B cell (primary cell): ENCODE measurements at regions not wholly inside any gene's neighbourhood (a gene's known extent, or its start where the extent isn't known, plus 50 kb on each side); places are given as distances from the start of the nearest gene placed in this dataset.

Source experiments
- ATAC-seq: fragments of 200-7000 bp; cut with Tn5 transposase; one replicate; pipeline ENCODE4 v1.10.0; 2021; ENCODE audit warnings: low read depth, mild to moderate bottlenecking, moderate number of reproducible peaks, moderate library complexity
- CTCF ChIA-PET: fragments of 350-600 bp; sonication (Branson Sonifier 250); formaldehyde crosslinking; loops from one replicate; lab custom pipeline; 2021; ENCODE audit warnings: antibody characterized with exemption, inconsistent platforms; lab: Charles Lee
- POLR2A ChIA-PET: fragments of 350-600 bp; sonication (Branson Sonifier 250); formaldehyde crosslinking; loops from one replicate; lab custom pipeline; 2021; ENCODE audit warnings: antibody characterized with exemption; lab: Charles Lee
- DNase-seq: peaks from one replicate; pipeline ENCODE4 v3.0.0; 2013
- H2AFZ ChIP-seq: 2 replicates; pipeline ENCODE4 v1.6.1; 2012; ENCODE audit warnings: mild to moderate bottlenecking, low read depth, low read length; ENCODE audit not compliant: insufficient read depth, poor library complexity, severe bottlenecking
- H3K27ac ChIP-seq, 2 donors: 1 replicate in 1 of 2; 2 replicates in 1 of 2; pipeline ENCODE4 v1.5.1; 2012 to 2013; ENCODE audit warnings: low read length in 2 of 2, mild to moderate bottlenecking in 2 of 2, moderate library complexity in 1 of 2
- H3K27me3 ChIP-seq, 4 experiments: fragments of 200-600 bp in 1 of 4; sonication (generic) in 1 of 4; replicated peaks in 1 of 4; 1 replicate in 2 of 4; 2 replicates in 2 of 4; pipeline versions ENCODE4 v1.6.1 to v1.7.0; 2013 to 2016; ENCODE audit warnings: low read length in 3 of 4, mild to moderate bottlenecking in 2 of 4, mixed read lengths in 1 of 4, moderate library complexity in 1 of 4; ENCODE audit not compliant: insufficient read depth in 4 of 4, control insufficient read depth in 3 of 4; ENCODE audit errors: control extremely low read depth in 1 of 4
- H3K36me3 ChIP-seq, 2 experiments: replicated peaks in 1 of 2; 1 replicate in 1 of 2; 2 replicates in 1 of 2; pipeline versions ENCODE4 v1.6.1 to v1.7.1; 2013; ENCODE audit warnings: low read length in 1 of 2; ENCODE audit not compliant: insufficient read depth in 2 of 2, control insufficient read depth in 1 of 2; ENCODE audit errors: control extremely low read depth in 1 of 2, extremely low read depth in 1 of 2
- H3K4me1 ChIP-seq, 2 donors: fragments of 200-600 bp in 1 of 2; sonication (generic) in 1 of 2; 1 replicate in 1 of 2; 2 replicates in 1 of 2; pipeline versions ENCODE4 v1.5.1 to v1.6.1; 2013 to 2017; ENCODE audit warnings: low read length in 2 of 2; ENCODE audit not compliant: control insufficient read depth in 2 of 2, insufficient read depth in 2 of 2
- H3K4me2 ChIP-seq: replicated peaks from 2 replicates; pipeline ENCODE3; 2012; ENCODE audit warnings: mild to moderate bottlenecking, low read depth, low read length; ENCODE audit not compliant: poor library complexity, severe bottlenecking
- H3K4me3 ChIP-seq, 5 experiments: fragments of 200-600 bp in 1 of 5; sonication (generic) in 1 of 5; 1 replicate in 3 of 5; 2 replicates in 2 of 5; pipeline versions ENCODE4 v1.5.1 to v1.7.0; 2011 to 2016; ENCODE audit warnings: low read length in 4 of 5, mild to moderate bottlenecking in 4 of 5, low read depth in 2 of 5, control low read depth in 1 of 5, moderate library complexity in 1 of 5; ENCODE audit not compliant: insufficient read depth in 1 of 5; ENCODE audit errors: control extremely low read depth in 1 of 5, extremely low read depth in 1 of 5
- H3K79me2 ChIP-seq: fragments of 200-600 bp; sonication (generic); one replicate; pipeline ENCODE4 v1.6.0; 2016; ENCODE audit warnings: low read length; ENCODE audit not compliant: control insufficient read depth, insufficient read depth
- H3K9ac ChIP-seq: fragments of 200-600 bp; sonication (generic); 2 replicates; pipeline ENCODE4 v1.6.1; 2017; ENCODE audit warnings: mild to moderate bottlenecking, low read length, moderate library complexity
- H3K9me3 ChIP-seq, 3 donors: one replicate each; pipeline versions ENCODE4 v1.6.1 to v1.7.1; 2013; ENCODE audit warnings: low read length in 2 of 3; ENCODE audit not compliant: control insufficient read depth in 2 of 3, insufficient read depth in 1 of 3; ENCODE audit errors: control extremely low read depth in 1 of 3
- H4K20me1 ChIP-seq: 2 replicates; pipeline ENCODE4 v1.6.0; 2012; ENCODE audit warnings: mild to moderate bottlenecking, low read length; ENCODE audit not compliant: insufficient read depth, control insufficient read depth, poor library complexity, severe bottlenecking
- H3K27ac Mint-ChIP-seq: one replicate; pipeline ENCODE4 v1.8.0; 2021; ENCODE audit warnings: mixed read lengths
- H3K27me3 Mint-ChIP-seq: one replicate; pipeline ENCODE4 v1.8.0; 2021; ENCODE audit warnings: mixed read lengths
- H3K4me1 Mint-ChIP-seq: one replicate; pipeline ENCODE4 v1.8.0; 2021; ENCODE audit warnings: mixed read lengths
- H3K4me3 Mint-ChIP-seq: one replicate; pipeline ENCODE4 v1.8.0; 2021; ENCODE audit warnings: mixed read lengths
- H3K9me3 Mint-ChIP-seq: one replicate; pipeline ENCODE4 v1.8.0; 2022; ENCODE audit warnings: mixed read lengths; ENCODE audit not compliant: insufficient read depth
- EZH2 ChIP-seq: IDR thresholded peaks from 2 replicates; pipeline ENCODE4 v1.6.1; 2012; ENCODE audit warnings: borderline replicate concordance, low read depth, mild to moderate bottlenecking, moderate library complexity, low read length; ENCODE audit not compliant: insufficient read depth, poor library complexity, severe bottlenecking
- WGBS: methylation state at CpG from one replicate; pipeline ENCODE4 v1.1.5; 2013; ENCODE audit warnings: missing lambda C conversion rate; ENCODE audit not compliant: insufficient coverage; 5-methylcytosine and 5-hydroxymethylcytosine counted together
- intact Hi-C: fragments of 100-400 bp; cut with micrococcal nuclease; formaldehyde crosslinking; loops from one replicate; pipeline ENCODE4 v1.10.0; 2022
- TF ChIP-seq, protein P1 (sequence below): fragments of 200-600 bp; IDR thresholded peaks from one replicate; pipeline ENCODE4 v1.8.0; 2022; ENCODE audit warnings: antibody characterized with exemption, mild to moderate bottlenecking

DNA sequence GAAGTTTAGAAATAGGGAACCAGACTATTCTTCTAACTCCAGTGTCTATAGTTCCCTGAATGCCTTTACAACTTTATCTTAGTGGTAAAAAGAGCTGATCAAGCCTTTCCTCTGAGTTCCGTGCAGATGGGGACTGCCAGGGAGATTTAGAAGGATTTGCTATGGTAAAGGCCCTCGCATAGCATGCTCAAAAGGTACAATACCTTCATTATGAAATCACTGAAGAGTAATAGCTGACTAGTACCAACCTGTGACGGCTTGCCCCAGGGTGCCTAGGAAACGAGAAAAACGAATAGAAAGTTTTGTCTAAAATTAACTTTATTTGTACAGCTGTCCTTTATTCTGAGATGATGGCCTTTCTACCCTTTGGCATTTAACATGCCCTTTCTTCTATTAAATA is 150.1 kb upstream of the ARHGAP42 start:
- H3K79me2 ChIP-seq, result no peaks in the 10 kb centered on the region
- ChIA-PET POLR2A (no interaction called here), CTCF (no interaction called here)
- DNase-seq (no peak), ATAC-seq (no peak)
- no peak overlapping the region for H3K27ac ChIP-seq
- no peaks in the 10 kb centered on the region for H3K4me1 ChIP-seq
- H3K9me3 ChIP-seq, result no peaks in the 10 kb centered on the region
- TF ChIP-seq, protein P1, sequence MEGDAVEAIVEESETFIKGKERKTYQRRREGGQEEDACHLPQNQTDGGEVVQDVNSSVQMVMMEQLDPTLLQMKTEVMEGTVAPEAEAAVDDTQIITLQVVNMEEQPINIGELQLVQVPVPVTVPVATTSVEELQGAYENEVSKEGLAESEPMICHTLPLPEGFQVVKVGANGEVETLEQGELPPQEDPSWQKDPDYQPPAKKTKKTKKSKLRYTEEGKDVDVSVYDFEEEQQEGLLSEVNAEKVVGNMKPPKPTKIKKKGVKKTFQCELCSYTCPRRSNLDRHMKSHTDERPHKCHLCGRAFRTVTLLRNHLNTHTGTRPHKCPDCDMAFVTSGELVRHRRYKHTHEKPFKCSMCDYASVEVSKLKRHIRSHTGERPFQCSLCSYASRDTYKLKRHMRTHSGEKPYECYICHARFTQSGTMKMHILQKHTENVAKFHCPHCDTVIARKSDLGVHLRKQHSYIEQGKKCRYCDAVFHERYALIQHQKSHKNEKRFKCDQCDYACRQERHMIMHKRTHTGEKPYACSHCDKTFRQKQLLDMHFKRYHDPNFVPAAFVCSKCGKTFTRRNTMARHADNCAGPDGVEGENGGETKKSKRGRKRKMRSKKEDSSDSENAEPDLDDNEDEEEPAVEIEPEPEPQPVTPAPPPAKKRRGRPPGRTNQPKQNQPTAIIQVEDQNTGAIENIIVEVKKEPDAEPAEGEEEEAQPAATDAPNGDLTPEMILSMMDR, result no peak
- TF ChIP-seq EZH2, result no peak
- H3K36me3 ChIP-seq, result no peaks in the 10 kb centered on the region
- no peak overlapping the region for H3K4me2 ChIP-seq
- H4K20me1 ChIP-seq, result no peaks in the 10 kb centered on the region
- H3K4me3 ChIP-seq, result no peak overlapping the region
- Mint-ChIP-seq H3K4me3 (no peak overlapping the region), H3K9me3 (no peaks in the 10 kb centered on the region), H3K27ac (no peak overlapping the region), H3K27me3 (no peaks in the 10 kb centered on the region), H3K4me1 (no peaks in the 10 kb centered on the region)
- H2AFZ ChIP-seq, result no peak overlapping the region
- intact Hi-C loops, result no loop called here
- no CpG with 5 or more reads among the region's 5 CpGs for WGBS
- no peaks in the 10 kb centered on the region for H3K27me3 ChIP-seq
- no peak overlapping the region for H3K9ac ChIP-seq

DNA sequence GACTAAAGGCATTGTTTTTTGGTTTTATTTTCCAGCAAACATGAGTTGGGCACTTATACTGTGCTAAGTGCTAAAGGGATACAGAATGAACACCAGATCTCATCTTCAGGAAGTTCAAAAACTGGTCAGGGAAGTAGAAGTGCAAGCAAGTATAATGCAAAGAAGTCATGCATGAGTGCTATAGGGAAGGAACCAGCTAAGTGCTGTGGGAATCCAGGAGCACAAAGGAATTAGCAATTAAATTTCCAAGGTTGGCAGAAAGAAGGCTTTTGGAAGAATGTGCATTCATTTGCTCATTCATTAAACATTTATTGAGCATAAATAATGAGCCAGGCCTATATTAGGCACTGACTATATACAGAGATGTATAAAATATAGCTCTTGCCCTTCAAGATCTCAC is 143.7 kb upstream of the ARHGAP42 start:
- ATAC-seq, result no peak
- no peaks in the 10 kb centered on the region for H4K20me1 ChIP-seq
- no peaks in the 10 kb centered on the region for H3K4me1 ChIP-seq
- CTCF ChIA-PET, result no interaction called here
- Mint-ChIP-seq H3K4me3 (no peak overlapping the region), H3K27ac (no peak overlapping the region), H3K27me3 (no peaks in the 10 kb centered on the region), H3K4me1 (no peaks in the 10 kb centered on the region), H3K9me3 (no peaks in the 10 kb centered on the region)
- H3K4me2 ChIP-seq, result no peak overlapping the region
- no peaks in the 10 kb centered on the region for H3K36me3 ChIP-seq
- H3K79me2 ChIP-seq, result no peaks in the 10 kb centered on the region
- TF ChIP-seq EZH2, result no peak
- TF ChIP-seq, protein P1, result no peak
- H3K27ac ChIP-seq, result no peak overlapping the region
- no peaks in the 10 kb centered on the region for H3K9me3 ChIP-seq
- H2AFZ ChIP-seq, result no peak overlapping the region
- POLR2A ChIA-PET, result no interaction called here
- no peak overlapping the region for H3K4me3 ChIP-seq
- intact Hi-C loops, result no loop called here
- no peaks in the 10 kb centered on the region for H3K27me3 ChIP-seq
- H3K9ac ChIP-seq, result no peak overlapping the region
- no peak for DNase-seq
